Neural progenitor cell (in vitro differentiated cells): ENCODE measurements at regions not wholly inside any gene's neighbourhood (a gene's known extent, or its start where the extent isn't known, plus 50 kb on each side); places are given as distances from the start of the nearest gene placed in this dataset.

Source experiments
- DNase-seq: peaks from one replicate; pipeline ENCODE4 v3.0.0-alpha.2; 2016; ENCODE audit warnings: low spot score
- H2AFZ ChIP-seq: fragments of 200-600 bp; sonication (generic); replicated peaks from 2 replicates; pipeline ENCODE4 v1.6.1; 2016; ENCODE audit warnings: antibody characterized with exemption
- H3F3A ChIP-seq: fragments of 200-600 bp; sonication (generic); 2 replicates; pipeline ENCODE4 v1.6.1; 2016; ENCODE audit warnings: antibody characterized with exemption, low read depth
- H3K27ac ChIP-seq: fragments of 200-600 bp; sonication (generic); 2 replicates; pipeline ENCODE4 v1.5.1; 2016; ENCODE audit warnings: mild to moderate bottlenecking
- H3K27me3 ChIP-seq: fragments of 200-600 bp; sonication (generic); 2 replicates; pipeline ENCODE4 v1.6.1; 2016; ENCODE audit warnings: mild to moderate bottlenecking, moderate library complexity
- H3K36me3 ChIP-seq: fragments of 200-600 bp; sonication (generic); 2 replicates; pipeline ENCODE4 v1.5.1; 2016
- H3K4me1 ChIP-seq: fragments of 200-600 bp; sonication (generic); 2 replicates; pipeline ENCODE4 v1.6.1; 2016; ENCODE audit warnings: mixed run types
- H3K4me2 ChIP-seq: fragments of 200-600 bp; sonication (generic); 2 replicates; pipeline ENCODE4 v1.6.1; 2016
- H3K4me3 ChIP-seq: fragments of 200-600 bp; sonication (generic); 2 replicates; pipeline ENCODE4 v1.5.1; 2016
- H3K79me2 ChIP-seq: fragments of 200-600 bp; sonication (generic); 2 replicates; pipeline ENCODE4 v1.6.1; 2016; ENCODE audit warnings: low read depth
- H3K9ac ChIP-seq: fragments of 200-600 bp; sonication (generic); 2 replicates; pipeline ENCODE4 v1.6.1; 2016
- H3K9me3 ChIP-seq: fragments of 200-600 bp; sonication (generic); 2 replicates; pipeline ENCODE4 v1.5.1; 2016; ENCODE audit warnings: low read depth
- H4K20me1 ChIP-seq: fragments of 200-600 bp; sonication (generic); 2 replicates; pipeline ENCODE4 v1.6.1; 2016; ENCODE audit warnings: low read depth
- H3K27ac Mint-ChIP-seq: 3 replicates; pipeline ENCODE4 v1.8.0; 2021; ENCODE audit warnings: mixed read lengths
- H3K27me3 Mint-ChIP-seq: 2 replicates; pipeline ENCODE4 v1.8.0; 2022; ENCODE audit warnings: low read depth, mild to moderate bottlenecking, inconsistent platforms, moderate library complexity, mixed read lengths; ENCODE audit not compliant: insufficient read depth
- H3K36me3 Mint-ChIP-seq: 3 replicates; pipeline ENCODE4 v1.8.0; 2021; ENCODE audit warnings: mixed read lengths
- H3K4me1 Mint-ChIP-seq: 3 replicates; pipeline ENCODE4 v1.8.0; 2021; ENCODE audit warnings: mixed read lengths
- H3K4me3 Mint-ChIP-seq: 3 replicates; pipeline ENCODE4 v1.8.0; 2021; ENCODE audit warnings: mild to moderate bottlenecking, moderate library complexity, mixed read lengths
- H3K9me3 Mint-ChIP-seq: 3 replicates; pipeline ENCODE4 v1.8.0; 2020; ENCODE audit warnings: mixed read lengths
- CTCF ChIP-seq: fragments of 200-600 bp; sonication (generic); IDR thresholded peaks from 2 replicates; pipeline ENCODE4 v1.5.1; 2017; ENCODE audit warnings: antibody characterized with exemption, mild to moderate bottlenecking
- EZH2 ChIP-seq: fragments of 200-600 bp; sonication (generic); IDR thresholded peaks from 2 replicates; pipeline ENCODE4 v1.6.1; 2017; ENCODE audit warnings: antibody characterized with exemption, mild to moderate bottlenecking, moderate library complexity
- EZH2phosphoT487 ChIP-seq: fragments of 200-600 bp; sonication (generic); IDR thresholded peaks from 2 replicates; pipeline ENCODE4 v1.6.1; 2017; ENCODE audit warnings: antibody characterized with exemption

GRCh38 chr16:51057969-51058337, 93.1 kb downstream of the SALL1 start:
- no peak for TF ChIP-seq EZH2
- no peak for TF ChIP-seq EZH2phosphoT487
- no peak for TF ChIP-seq CTCF
- Histone ChIP-seq H2AFZ (no peak overlapping the region), H3K27me3 (no peaks in the 10 kb centered on the region), H3K27ac (no peak overlapping the region), H3F3A (no peaks in the 10 kb centered on the region), H3K4me2 (no peak overlapping the region), H3K4me1 (no peaks in the 10 kb centered on the region), H3K36me3 (no peaks in the 10 kb centered on the region), H4K20me1 (no peaks in the 10 kb centered on the region), H3K79me2 (no peaks in the 10 kb centered on the region), H3K9ac (no peak overlapping the region), H3K9me3 (no peaks in the 10 kb centered on the region), H3K4me3 (no peak overlapping the region)
- H3K27me3 Mint-ChIP-seq = peaks cover 9% of the 10 kb centered on the region
- DNase-seq = no peak
- H3K27ac Mint-ChIP-seq = no peak overlapping the region
- no peak overlapping the region for H3K4me3 Mint-ChIP-seq
- H3K9me3 Mint-ChIP-seq = peaks cover 2% of the 10 kb centered on the region
- H3K36me3 Mint-ChIP-seq = no peaks in the 10 kb centered on the region
- H3K4me1 Mint-ChIP-seq = no peaks in the 10 kb centered on the region

- no peak for TF ChIP-seq EZH2
- TF ChIP-seq CTCF = no peak
- no peak for TF ChIP-seq EZH2phosphoT487
- Histone ChIP-seq H3K27ac (no peak overlapping the region), H3K79me2 (no peaks in the 10 kb centered on the region), H3K36me3 (no peaks in the 10 kb centered on the region), H3K4me3 (no peak overlapping the region), H4K20me1 (no peaks in the 10 kb centered on the region), H3K27me3 (no peaks in the 10 kb centered on the region), H3K9me3 (no peaks in the 10 kb centered on the region), H3K4me2 (no peak overlapping the region), H3K4me1 (no peaks in the 10 kb centered on the region), H3F3A (no peaks in the 10 kb centered on the region), H3K9ac (no peak overlapping the region), H2AFZ (no peak overlapping the region)
- Mint-ChIP-seq H3K27ac (no peak overlapping the region), H3K36me3 (no peaks in the 10 kb centered on the region), H3K4me1 (no peaks in the 10 kb centered on the region), H3K27me3 (peaks cover 9% of the 10 kb centered on the region), H3K4me3 (no peak overlapping the region), H3K9me3 (peaks cover 2% of the 10 kb centered on the region)
- no peak for DNase-seq
Measured at GRCh38 chr16:51057102-51057793, 93.8 kb downstream of the SALL1 start.

- H4K20me1 ChIP-seq = no peaks in the 10 kb centered on the region
- TF ChIP-seq EZH2 (no peak), CTCF (no peak), EZH2phosphoT487 (no peak)
- H3K27me3 ChIP-seq = no peaks in the 10 kb centered on the region
- Mint-ChIP-seq H3K27ac (no peak overlapping the region), H3K9me3 (peaks cover 2% of the 10 kb centered on the region), H3K27me3 (peaks cover 9% of the 10 kb centered on the region), H3K4me1 (no peaks in the 10 kb centered on the region), H3K4me3 (no peak overlapping the region), H3K36me3 (no peaks in the 10 kb centered on the region)
- H3F3A ChIP-seq = no peaks in the 10 kb centered on the region
- no peaks in the 10 kb centered on the region for H3K36me3 ChIP-seq
- no peak overlapping the region for H2AFZ ChIP-seq
- H3K9me3 ChIP-seq = no peaks in the 10 kb centered on the region
- no peaks in the 10 kb centered on the region for H3K4me1 ChIP-seq
- no peak for DNase-seq
- H3K79me2 ChIP-seq = no peaks in the 10 kb centered on the region
- no peak overlapping the region for H3K9ac ChIP-seq
- no peak overlapping the region for H3K4me2 ChIP-seq
- no peak overlapping the region for H3K27ac ChIP-seq
- no peak overlapping the region for H3K4me3 ChIP-seq
Measured at GRCh38 chr16:51056331-51056730, 94.7 kb downstream of the SALL1 start.
